GM21381 (cell line): ENCODE measurements at regions not wholly inside any gene's neighbourhood (a gene's known extent, or its start where the extent isn't known, plus 50 kb on each side); places are given as distances from the start of the nearest gene placed in this dataset.

ENCODE experiments used
- ATAC-seq: cut with Tn5 transposase; IDR thresholded peaks from one replicate; pipeline ENCODE4 v1.9.1; 2021; ENCODE audit warnings: mild to moderate bottlenecking, moderate library complexity; ENCODE audit not compliant: unreplicated experiment

DNA sequence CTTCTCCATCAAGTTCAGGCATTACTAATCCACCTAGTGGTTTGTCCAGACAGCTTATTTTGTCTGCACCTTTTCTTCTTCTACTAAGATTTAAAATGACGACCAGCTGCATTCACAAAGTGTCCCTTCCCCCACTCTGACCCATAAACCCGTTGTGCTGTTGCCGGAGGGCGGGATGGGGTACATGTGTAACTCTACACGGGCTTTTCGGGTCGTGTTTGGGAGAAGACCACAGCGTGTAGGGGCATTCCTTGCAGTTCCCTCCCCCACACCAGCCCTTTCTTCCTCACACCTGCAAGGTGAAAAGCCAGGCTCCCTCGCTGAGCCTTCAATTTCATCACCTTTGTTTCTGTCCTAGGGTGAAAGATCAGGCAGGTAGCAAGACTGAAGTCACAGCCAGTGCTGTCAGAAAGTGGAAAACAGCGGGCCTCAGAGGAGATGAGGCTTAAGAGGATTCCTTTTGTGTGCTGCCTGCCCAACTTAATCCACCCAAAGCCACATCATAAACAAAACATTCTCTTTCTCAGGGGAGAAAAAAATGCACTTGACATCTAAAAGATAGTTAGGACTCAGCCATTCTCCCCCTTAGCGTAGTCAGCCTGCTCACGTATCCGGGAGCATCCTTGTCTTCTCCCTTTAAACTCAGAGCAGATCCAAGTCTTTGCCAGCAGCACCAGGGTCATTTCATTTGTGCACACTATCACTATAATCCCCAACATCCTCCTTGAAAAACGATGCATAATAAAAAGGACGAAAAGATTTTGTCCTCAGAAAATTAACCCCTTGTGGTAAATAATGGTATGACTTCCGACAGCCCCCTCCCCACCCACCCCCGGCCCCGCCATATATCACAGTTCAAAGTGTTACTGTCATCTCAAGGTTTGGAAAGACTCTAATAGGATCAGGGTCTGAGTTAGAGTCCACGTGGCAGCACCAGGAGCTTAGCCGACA, 599.0 kb downstream of the RAB28 start:
- no peak for ATAC-seq

GRCh38 chr4:12881945-12882584, 602.1 kb downstream of the RAB28 start:
- ATAC-seq: no peak

GRCh38 chr4:12880844-12881243, 603.3 kb downstream of the RAB28 start:
- ATAC-seq: no peak

GRCh38 chr4:12879496-12879895, 604.6 kb downstream of the RAB28 start:
- ATAC-seq: no peak

DNA sequence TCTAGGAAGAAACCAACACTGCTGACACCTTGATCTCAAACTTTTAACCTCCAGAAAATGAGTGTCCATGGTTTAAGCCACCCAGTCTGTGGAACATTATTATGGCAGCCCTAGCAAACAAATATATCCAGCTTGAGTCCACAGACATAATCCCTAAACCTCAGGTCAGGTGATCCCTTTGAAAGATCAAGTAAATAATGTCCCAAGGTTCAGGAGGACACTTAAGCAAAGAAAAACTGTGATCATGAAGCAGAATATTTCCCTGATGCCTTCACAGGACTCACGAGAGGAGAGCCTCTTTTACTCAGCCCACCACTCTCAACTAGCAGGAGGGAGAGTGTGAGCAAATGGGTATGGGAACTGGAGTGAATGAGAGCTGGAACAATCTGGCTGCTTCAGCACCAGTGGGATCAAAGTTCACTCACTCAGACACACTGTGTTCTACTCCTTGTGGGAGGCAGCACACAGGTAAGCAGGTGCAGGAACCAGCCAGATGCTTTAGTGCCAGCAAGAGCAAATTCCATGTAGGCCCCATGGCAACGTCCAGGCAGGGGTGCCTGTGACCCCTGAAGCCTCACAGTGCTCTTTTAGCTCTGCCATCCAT, 608.4 kb downstream of the RAB28 start:
- no peak for ATAC-seq

- no peak for ATAC-seq
Observed at GRCh38 chr4:12873351-12873750, 610.8 kb downstream of the RAB28 start.

DNA sequence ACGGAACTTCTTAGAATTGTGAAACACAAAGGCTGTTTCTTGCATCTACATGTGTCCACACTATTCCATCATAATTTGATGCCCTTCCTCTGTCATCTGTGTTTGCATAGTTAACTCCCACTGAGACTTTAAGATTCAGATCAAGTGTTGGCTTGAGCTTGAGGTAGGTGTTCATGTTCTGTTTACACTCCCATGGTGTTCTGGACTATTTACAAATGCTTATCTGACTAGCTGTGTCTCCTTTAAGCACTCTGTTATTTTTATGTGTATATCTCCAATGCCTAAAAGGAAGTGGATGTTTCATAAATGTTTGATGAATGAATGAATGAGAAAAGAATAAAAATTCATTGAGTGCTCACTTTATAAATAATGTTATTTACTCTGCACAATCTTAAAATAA, 622.7 kb downstream of the RAB28 start:
- ATAC-seq: no peak

DNA sequence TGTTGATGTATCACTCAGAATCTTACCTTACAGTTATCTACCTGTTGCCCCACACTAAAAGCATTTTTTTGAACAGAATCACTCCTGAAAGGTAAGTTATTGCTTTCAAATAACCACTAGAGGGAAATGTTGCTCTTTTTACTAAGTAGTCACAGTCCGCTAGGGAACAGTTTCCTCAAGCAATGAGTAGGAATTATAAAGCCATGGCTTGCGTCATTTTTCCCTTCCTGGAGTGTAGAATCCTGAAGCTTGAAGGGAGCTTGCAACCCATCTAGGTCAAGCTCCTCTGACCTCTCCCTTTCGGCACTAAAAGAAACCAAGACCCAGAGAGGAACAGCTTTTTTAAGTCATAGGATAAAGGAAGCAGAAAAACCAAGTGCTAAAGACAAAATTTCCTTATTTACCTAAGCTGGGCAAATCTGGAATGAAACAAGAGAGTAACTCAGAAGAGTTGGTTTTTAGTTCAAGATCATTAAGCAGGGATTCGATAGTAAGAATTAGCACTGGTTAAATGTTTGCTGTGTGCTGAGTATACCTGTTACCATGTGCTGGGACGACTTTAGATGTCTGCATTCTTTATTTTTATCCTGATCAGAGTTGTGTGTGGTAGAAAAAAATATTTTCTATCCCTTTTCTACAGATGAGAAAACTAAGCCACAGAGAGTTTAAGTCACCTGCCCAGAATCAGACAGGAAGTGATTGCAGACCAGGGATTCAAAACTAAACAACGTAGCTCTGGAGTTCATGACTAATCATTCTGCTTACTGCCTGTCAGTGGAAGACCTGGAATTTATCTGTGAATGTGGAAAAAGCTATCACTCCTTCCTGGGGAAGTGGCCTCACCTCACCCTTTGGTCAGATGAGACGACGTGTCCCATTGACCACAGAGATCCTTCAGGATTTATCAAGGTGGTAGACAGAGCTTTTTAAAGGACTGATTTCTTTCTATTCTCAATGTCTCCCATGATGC, 631.5 kb downstream of the RAB28 start:
- ATAC-seq: no peak

GRCh38 chr4:12846368-12846767, 637.8 kb downstream of the RAB28 start:
- ATAC-seq: no peak

DNA sequence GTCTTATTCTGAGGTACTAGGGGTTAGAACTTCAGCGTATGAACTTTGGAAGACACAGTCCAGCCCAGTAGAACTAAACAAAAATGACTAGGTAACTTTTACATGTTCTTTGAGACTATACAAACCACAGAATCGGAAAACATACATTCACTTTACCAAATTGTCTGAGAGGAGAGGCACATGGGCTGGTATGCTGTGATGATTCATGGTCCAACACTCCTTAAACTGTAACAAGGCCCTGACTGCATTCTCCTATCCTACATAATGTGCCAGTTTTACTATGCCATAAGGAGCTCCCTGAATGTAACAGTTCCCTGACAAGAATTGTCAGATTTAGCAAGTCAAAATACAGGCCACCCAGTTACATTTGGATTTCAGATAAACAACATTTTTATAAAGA, 640.0 kb downstream of the RAB28 start:
- no peak for ATAC-seq

GRCh38 chr4:12827966-12828365, 656.2 kb downstream of the RAB28 start:
- ATAC-seq: no peak

DNA sequence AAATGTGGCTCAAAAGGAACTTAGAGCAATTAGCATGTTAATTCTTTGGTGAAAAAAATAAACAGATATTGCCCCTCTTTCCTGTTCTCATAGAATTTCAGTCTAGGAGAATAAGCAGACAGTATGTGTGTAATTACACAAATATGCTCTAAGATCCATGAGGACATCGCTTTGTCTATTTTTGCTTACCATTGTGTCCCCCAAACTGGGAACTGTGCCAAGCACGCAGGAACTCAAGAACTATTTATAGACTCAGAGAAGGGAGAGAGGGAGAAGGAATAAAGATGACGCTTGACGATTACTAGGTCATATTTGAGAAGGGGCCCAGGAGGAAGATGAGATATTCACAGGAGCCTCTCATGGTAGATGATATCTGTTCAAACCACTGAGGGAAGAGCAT, 692.6 kb downstream of the RAB28 start:
- no peak for ATAC-seq

- no peak for ATAC-seq
Observed at GRCh38 chr4:12787261-12787660, 696.9 kb downstream of the RAB28 start.

DNA sequence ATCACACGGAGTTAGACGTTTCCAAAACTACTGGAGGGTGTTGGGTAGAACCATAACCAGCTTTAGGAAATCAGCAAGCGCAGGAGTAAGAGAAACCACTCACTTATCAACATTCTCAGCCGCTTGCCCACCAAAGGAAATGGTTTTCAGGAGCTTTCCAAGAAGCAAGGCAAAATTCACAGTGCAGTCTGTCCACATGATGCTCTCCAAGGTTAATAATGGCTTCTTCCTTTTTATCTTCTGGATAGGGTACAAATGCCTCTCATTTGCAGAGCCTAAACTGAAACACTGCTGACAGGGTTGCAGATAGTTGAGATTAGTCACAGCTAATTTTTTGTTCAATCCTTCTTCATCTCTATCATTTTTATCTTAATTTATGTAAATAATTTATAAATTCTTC, 705.4 kb downstream of the RAB28 start:
- no peak for ATAC-seq

DNA sequence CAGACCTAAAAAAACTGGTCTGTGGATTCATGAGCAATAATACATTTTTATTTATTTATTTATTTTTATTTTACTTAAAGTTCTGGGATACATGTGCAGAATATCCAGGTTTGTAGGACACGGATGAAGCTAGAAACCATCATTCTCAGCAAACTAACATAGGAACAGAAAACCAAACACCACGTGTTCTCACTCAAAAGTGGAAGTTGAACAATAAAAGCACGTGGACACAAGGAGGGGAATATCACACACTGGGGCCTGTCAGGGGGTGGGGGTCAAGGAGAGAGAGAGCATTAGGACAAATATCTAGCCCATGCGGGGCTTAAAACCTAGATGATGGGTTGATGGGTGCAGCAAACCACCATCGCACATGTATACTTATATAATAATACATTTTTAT, 705.9 kb downstream of the RAB28 start:
- no peak for ATAC-seq

- no peak for ATAC-seq
Observed at GRCh38 chr4:12770351-12770750, 713.8 kb downstream of the RAB28 start.

- no peak for ATAC-seq
Observed at GRCh38 chr4:12761694-12762093, 722.4 kb downstream of the RAB28 start.

GRCh38 chr4:12747154-12747553, 737.0 kb downstream of the RAB28 start:
- ATAC-seq: no peak

DNA sequence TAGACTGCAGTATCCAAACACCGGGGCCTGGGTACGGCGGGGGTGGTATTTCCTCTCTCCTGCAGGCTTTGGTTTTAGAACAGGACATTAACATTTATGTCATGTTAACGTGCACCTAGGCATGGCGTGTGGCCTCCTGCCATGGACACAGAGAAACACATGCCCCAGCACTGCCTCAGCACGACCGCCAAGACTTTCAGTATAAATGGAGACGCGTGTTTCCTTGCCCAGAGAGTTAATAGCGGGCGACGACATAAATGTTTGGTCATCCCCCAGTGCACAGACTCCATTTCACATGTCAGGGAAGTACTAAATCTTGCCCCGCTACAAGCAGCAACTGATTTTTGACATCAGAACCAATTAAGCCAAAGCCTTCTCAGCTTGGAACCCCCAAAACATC, 737.9 kb downstream of the RAB28 start:
- no peak for ATAC-seq

- no peak for ATAC-seq
Observed at GRCh38 chr4:12734586-12734985, 749.6 kb downstream of the RAB28 start.

DNA sequence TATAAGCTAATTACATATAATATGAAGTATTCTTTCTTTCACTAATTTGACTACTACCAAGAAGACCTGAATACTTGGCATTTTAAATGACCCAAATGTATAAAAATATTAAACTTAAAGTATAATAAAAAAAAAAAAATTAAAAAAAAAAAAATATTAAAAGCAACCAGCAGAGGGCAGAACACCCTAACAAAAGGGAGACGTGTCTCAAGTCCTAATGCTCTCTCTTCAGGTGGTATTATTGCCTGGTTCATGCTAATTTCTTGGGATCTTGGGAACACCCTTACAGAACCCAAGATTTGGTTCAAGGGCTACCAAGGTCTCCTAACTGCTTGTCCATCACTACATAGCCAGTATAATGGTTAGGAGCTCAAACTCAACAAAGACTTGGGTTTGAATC, 754.8 kb downstream of the RAB28 start:
- ATAC-seq: no peak
